ENCODE measurements at regions not wholly inside any gene's neighbourhood (a gene's known extent, or its start where the extent isn't known, plus 50 kb on each side); places are given as distances from the start of the nearest gene placed in this dataset.

- TF ChIP-seq, protein P1, sequence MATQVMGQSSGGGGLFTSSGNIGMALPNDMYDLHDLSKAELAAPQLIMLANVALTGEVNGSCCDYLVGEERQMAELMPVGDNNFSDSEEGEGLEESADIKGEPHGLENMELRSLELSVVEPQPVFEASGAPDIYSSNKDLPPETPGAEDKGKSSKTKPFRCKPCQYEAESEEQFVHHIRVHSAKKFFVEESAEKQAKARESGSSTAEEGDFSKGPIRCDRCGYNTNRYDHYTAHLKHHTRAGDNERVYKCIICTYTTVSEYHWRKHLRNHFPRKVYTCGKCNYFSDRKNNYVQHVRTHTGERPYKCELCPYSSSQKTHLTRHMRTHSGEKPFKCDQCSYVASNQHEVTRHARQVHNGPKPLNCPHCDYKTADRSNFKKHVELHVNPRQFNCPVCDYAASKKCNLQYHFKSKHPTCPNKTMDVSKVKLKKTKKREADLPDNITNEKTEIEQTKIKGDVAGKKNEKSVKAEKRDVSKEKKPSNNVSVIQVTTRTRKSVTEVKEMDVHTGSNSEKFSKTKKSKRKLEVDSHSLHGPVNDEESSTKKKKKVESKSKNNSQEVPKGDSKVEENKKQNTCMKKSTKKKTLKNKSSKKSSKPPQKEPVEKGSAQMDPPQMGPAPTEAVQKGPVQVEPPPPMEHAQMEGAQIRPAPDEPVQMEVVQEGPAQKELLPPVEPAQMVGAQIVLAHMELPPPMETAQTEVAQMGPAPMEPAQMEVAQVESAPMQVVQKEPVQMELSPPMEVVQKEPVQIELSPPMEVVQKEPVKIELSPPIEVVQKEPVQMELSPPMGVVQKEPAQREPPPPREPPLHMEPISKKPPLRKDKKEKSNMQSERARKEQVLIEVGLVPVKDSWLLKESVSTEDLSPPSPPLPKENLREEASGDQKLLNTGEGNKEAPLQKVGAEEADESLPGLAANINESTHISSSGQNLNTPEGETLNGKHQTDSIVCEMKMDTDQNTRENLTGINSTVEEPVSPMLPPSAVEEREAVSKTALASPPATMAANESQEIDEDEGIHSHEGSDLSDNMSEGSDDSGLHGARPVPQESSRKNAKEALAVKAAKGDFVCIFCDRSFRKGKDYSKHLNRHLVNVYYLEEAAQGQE (IDR thresholded peaks at IDR 0.05; ENCODE audit: unreplicated experiment), result no peak
- TF ChIP-seq STAT1 (IDR thresholded peaks at IDR 0.05; ENCODE audit: unreplicated experiment) (no peak), JUNB (IDR thresholded peaks at IDR 0.05; ENCODE audit: unreplicated experiment) (no peak), EZH2phosphoT487 (IDR thresholded peaks at IDR 0.05; ENCODE audit: unreplicated experiment) (no peak), NANOG (IDR thresholded peaks at IDR 0.05; ENCODE audit: borderline replicate concordance) (no peak)
Measured at GRCh38 chr4:28227764-28228163, 1367.1 kb downstream of the STIM2 start (continued).

DNA sequence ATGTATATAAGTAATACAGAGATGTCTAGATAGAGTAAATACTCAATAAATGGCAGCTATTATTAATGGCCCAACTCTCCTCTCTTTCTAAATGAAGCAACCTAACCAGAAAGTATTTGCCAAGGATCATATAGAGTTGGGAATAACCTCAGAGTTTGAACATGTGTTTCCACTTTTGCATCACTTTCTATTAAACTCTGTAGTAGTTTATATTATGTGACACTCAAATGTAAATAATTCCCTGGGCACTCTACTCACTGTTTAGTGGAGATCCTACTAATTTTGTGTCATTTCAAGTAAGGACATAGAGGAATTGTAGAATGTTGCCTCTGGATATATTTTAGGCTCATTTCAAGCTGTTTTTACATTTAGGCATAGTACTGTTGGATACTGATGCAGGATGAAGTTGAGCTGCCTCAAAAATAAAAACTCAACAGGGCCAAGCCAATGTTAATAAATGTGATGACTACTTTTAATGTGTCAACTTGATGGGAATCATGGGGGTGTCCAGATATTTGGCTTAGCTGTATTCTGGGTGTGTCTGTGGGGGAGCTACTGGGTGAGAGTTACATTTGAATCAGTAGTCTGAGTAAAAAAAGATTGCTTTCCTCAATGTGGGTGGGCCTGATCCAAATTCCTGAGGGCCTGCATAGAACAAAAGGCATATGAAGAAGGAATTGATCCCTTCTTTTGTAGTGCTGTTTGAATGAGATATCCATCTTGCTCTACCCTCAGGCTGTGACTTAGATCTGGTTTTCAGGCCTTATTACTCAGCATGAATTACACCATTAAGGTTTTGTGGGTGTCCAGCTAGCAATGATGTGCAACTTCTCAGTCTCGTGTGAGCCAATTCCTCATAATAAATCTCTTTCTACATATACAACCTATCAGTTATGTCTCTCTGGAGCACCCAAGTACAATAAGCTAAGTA, 1368.2 kb downstream of the STIM2 start:
- Mint-ChIP-seq H3K27me3 (ENCODE audit: insufficient read depth, low read depth, poor library complexity) (no peaks in the 10 kb centered on the region), H3K4me1 (peaks cover 27% of the 10 kb centered on the region), H3K9me3 (no peaks in the 10 kb centered on the region), H3K36me3 (ENCODE audit: low read depth) (no peaks in the 10 kb centered on the region), H3K27ac (no peak overlapping the region), H3K4me3 (no peak overlapping the region)
- Histone ChIP-seq H3K36me3 (ENCODE audit: insufficient read depth) (no peaks in the 10 kb centered on the region), H3K4me2 (peak overlapping the region; percentile 57; the same call in 1 of the 2 replicates), H2AFZ (peak overlapping the region; percentile 3; the same call in 1 of the 2 replicates), H3K9me2 (ENCODE audit: insufficient read depth) (0 out of 2 replicates have a peak, but pooled peaks cover 2% of the 10 kb centered on the region), H4K20me1 (replicated peaks; ENCODE audit: insufficient read depth) (no peaks in the 10 kb centered on the region), H3K4me1 (ENCODE audit: insufficient read depth) (peaks cover 53% of the 10 kb centered on the region), H3K79me2 (replicated peaks; ENCODE audit: insufficient read depth) (no peaks in the 10 kb centered on the region), H3K27ac (ENCODE audit: low read depth) (peak overlapping the region; percentile 73), H3K27me3 (ENCODE audit: insufficient read depth) (no peaks in the 10 kb centered on the region), H3K4me3 (no peak overlapping the region), H3F3A (replicated peaks; ENCODE audit: low read depth) (no peaks in the 10 kb centered on the region)
- ATAC-seq (peak; percentile 61), DNase-seq (ENCODE audit: low spot score) (peak; percentile 47)
- TF ChIP-seq STAT1 (IDR thresholded peaks at IDR 0.05; ENCODE audit: unreplicated experiment) (no peak), JUNB (IDR thresholded peaks at IDR 0.05; ENCODE audit: unreplicated experiment) (no peak), POLR2AphosphoS5 (IDR thresholded peaks at IDR 0.05; ENCODE audit: low read depth) (no peak), ZNF114 (CRISPR knock-in tag; IDR thresholded peaks at IDR 0.05) (no peak), NANOG (IDR thresholded peaks at IDR 0.05; ENCODE audit: borderline replicate concordance) (no peak), CREB1 (CRISPR knock-in tag; IDR thresholded peaks at IDR 0.05; ENCODE audit: low read depth) (no peak)
- TF ChIP-seq, protein P2, sequence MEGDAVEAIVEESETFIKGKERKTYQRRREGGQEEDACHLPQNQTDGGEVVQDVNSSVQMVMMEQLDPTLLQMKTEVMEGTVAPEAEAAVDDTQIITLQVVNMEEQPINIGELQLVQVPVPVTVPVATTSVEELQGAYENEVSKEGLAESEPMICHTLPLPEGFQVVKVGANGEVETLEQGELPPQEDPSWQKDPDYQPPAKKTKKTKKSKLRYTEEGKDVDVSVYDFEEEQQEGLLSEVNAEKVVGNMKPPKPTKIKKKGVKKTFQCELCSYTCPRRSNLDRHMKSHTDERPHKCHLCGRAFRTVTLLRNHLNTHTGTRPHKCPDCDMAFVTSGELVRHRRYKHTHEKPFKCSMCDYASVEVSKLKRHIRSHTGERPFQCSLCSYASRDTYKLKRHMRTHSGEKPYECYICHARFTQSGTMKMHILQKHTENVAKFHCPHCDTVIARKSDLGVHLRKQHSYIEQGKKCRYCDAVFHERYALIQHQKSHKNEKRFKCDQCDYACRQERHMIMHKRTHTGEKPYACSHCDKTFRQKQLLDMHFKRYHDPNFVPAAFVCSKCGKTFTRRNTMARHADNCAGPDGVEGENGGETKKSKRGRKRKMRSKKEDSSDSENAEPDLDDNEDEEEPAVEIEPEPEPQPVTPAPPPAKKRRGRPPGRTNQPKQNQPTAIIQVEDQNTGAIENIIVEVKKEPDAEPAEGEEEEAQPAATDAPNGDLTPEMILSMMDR (conservative IDR thresholded peaks at IDR 0.05; ENCODE audit: low read depth in 2 of 2), result no peak
- TF ChIP-seq, protein P3, sequence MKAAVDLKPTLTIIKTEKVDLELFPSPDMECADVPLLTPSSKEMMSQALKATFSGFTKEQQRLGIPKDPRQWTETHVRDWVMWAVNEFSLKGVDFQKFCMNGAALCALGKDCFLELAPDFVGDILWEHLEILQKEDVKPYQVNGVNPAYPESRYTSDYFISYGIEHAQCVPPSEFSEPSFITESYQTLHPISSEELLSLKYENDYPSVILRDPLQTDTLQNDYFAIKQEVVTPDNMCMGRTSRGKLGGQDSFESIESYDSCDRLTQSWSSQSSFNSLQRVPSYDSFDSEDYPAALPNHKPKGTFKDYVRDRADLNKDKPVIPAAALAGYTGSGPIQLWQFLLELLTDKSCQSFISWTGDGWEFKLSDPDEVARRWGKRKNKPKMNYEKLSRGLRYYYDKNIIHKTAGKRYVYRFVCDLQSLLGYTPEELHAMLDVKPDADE (IDR thresholded peaks at IDR 0.05), result no peak
- TF ChIP-seq, protein P1 (IDR thresholded peaks at IDR 0.05; ENCODE audit: unreplicated experiment), result no peak
